Central memory CD8-positive, alpha-beta T cell (primary cell): ENCODE measurements at regions not wholly inside any gene's neighbourhood (a gene's known extent, or its start where the extent isn't known, plus 50 kb on each side); places are given as distances from the start of the nearest gene placed in this dataset.

Source experiments
- ATAC-seq: fragments of 150-1000 bp; cut with Tn5 transposase; replicated peaks from 2 replicates; pipeline ENCODE4 v1.10.0; 2022; ENCODE audit warnings: mild to moderate bottlenecking, moderate FRiP score, moderate number of reproducible peaks; ENCODE audit not compliant: poor library complexity, severe bottlenecking; ENCODE audit errors: extremely low read depth
- DNase-seq, 2 donors: peaks; one replicate each; pipeline ENCODE4 v3.0.0; 2021; ENCODE audit warnings: low spot score in 2 of 2
- H3K27ac Mint-ChIP-seq: one replicate; pipeline ENCODE4 v1.8.0; 2022; ENCODE audit warnings: low read depth, mild to moderate bottlenecking, moderate library complexity, mixed read lengths
- H3K27me3 Mint-ChIP-seq: one replicate; pipeline ENCODE4 v1.8.0; 2022; ENCODE audit warnings: mixed read lengths
- H3K36me3 Mint-ChIP-seq: one replicate; pipeline ENCODE4 v1.8.0; 2022; ENCODE audit warnings: mild to moderate bottlenecking, moderate library complexity, mixed read lengths; ENCODE audit not compliant: insufficient read depth
- H3K4me1 Mint-ChIP-seq: one replicate; pipeline ENCODE4 v1.8.0; 2022; ENCODE audit warnings: mixed read lengths
- H3K4me3 Mint-ChIP-seq: one replicate; pipeline ENCODE4 v1.8.0; 2022; ENCODE audit warnings: mild to moderate bottlenecking, moderate library complexity, mixed read lengths
- H3K9me3 Mint-ChIP-seq: one replicate; pipeline ENCODE4 v1.8.0; 2022; ENCODE audit warnings: mixed read lengths

DNA sequence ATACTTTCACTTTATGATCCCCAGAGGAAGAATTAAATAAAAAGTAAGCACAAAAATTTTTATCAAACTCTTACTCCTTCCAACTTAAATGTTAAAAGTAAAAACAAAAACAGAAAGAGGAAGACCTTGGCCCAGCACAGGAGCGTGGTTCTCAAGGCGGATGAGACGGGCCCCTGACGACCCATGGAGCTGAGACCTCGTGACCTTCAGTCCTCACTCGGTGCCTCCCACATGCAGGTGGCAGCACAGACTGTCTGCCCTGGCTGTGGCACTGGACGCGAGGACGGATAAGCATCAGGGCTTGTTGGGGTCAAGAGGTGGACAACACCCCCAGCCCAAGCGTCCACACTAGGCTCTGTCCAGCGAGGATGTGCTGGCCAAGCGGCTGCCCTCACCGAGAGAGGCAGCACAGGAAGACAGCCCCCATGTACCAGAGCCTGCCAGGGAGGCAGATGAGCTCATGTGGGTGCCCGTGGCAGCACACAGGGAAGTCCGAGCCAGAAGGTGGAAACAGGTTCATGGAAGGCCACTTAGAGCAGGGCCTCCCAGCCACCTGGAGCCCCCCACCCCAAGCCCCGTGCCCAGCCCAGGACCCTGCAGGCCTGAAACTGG is 1389.8 kb downstream of the TBC1D22A start:
- DNase-seq (no peak), ATAC-seq (no peak)
- H3K27me3 Mint-ChIP-seq = peaks cover 12% of the 10 kb centered on the region
- H3K4me1 Mint-ChIP-seq = no peaks in the 10 kb centered on the region
- no peak overlapping the region for H3K27ac Mint-ChIP-seq
- H3K36me3 Mint-ChIP-seq = no peaks in the 10 kb centered on the region
- H3K4me3 Mint-ChIP-seq = no peak overlapping the region
- no peaks in the 10 kb centered on the region for H3K9me3 Mint-ChIP-seq

GRCh38 chr22:48151641-48152040 is 1389.2 kb downstream of the TBC1D22A start:
- H3K4me3 Mint-ChIP-seq = no peak overlapping the region
- ATAC-seq (no peak), DNase-seq (no peak)
- H3K36me3 Mint-ChIP-seq = no peaks in the 10 kb centered on the region
- no peaks in the 10 kb centered on the region for H3K9me3 Mint-ChIP-seq
- no peaks in the 10 kb centered on the region for H3K4me1 Mint-ChIP-seq
- no peak overlapping the region for H3K27ac Mint-ChIP-seq
- H3K27me3 Mint-ChIP-seq = peaks cover 18% of the 10 kb centered on the region

GRCh38 chr22:48147831-48148230 is 1385.4 kb downstream of the TBC1D22A start:
- Mint-ChIP-seq H3K4me3 (no peak overlapping the region), H3K27me3 (peaks cover 52% of the 10 kb centered on the region), H3K4me1 (peaks cover 7% of the 10 kb centered on the region), H3K27ac (no peak overlapping the region), H3K36me3 (no peaks in the 10 kb centered on the region), H3K9me3 (no peaks in the 10 kb centered on the region)
- DNase-seq = no peak
- ATAC-seq = no peak

GRCh38 chr22:48147404-48147803 is 1385.0 kb downstream of the TBC1D22A start:
- Mint-ChIP-seq H3K4me1 (peaks cover 7% of the 10 kb centered on the region), H3K36me3 (no peaks in the 10 kb centered on the region), H3K9me3 (no peaks in the 10 kb centered on the region), H3K4me3 (no peak overlapping the region), H3K27me3 (peaks cover 49% of the 10 kb centered on the region), H3K27ac (peak overlapping the region; percentile 17)
- ATAC-seq (no peak), DNase-seq (no peak)

- no peaks in the 10 kb centered on the region for H3K36me3 Mint-ChIP-seq
- DNase-seq (no peak), ATAC-seq (no peak)
- peaks cover 47% of the 10 kb centered on the region for H3K27me3 Mint-ChIP-seq
- peaks cover 7% of the 10 kb centered on the region for H3K4me1 Mint-ChIP-seq
- H3K27ac Mint-ChIP-seq = no peak overlapping the region
- no peaks in the 10 kb centered on the region for H3K9me3 Mint-ChIP-seq
- H3K4me3 Mint-ChIP-seq = no peak overlapping the region
Measured at GRCh38 chr22:48146426-48146825, 1384.0 kb downstream of the TBC1D22A start.

GRCh38 chr22:48145738-48146137 is 1383.3 kb downstream of the TBC1D22A start:
- Mint-ChIP-seq H3K36me3 (no peaks in the 10 kb centered on the region), H3K27me3 (peaks cover 47% of the 10 kb centered on the region), H3K27ac (no peak overlapping the region), H3K4me1 (peaks cover 7% of the 10 kb centered on the region), H3K4me3 (no peak overlapping the region), H3K9me3 (no peaks in the 10 kb centered on the region)
- DNase-seq (no peak), ATAC-seq (no peak)

DNA sequence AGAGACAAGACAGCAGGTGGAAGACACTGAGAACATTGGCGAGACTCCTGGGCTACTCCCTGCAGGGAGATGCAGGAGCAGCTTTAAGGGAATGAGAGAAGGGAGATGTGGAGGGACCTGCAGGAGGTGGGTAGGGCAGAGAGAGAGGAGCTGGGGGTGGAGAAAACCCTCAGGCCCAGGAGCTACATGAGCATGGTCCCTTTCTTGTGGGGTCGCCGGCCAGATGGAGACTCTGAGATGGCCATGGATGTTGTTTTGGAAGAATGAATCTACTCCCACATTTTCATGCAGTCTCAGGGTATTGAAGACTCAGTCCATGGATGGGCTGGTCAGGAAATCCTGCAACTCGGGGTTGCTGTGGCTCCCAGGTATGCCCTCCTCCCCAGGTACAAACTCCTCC is 1381.9 kb downstream of the TBC1D22A start:
- no peaks in the 10 kb centered on the region for H3K9me3 Mint-ChIP-seq
- no peak for ATAC-seq
- DNase-seq = no peak
- peaks cover 10% of the 10 kb centered on the region for H3K4me1 Mint-ChIP-seq
- no peak overlapping the region for H3K27ac Mint-ChIP-seq
- no peak overlapping the region for H3K4me3 Mint-ChIP-seq
- H3K36me3 Mint-ChIP-seq = no peaks in the 10 kb centered on the region
- peaks cover 47% of the 10 kb centered on the region for H3K27me3 Mint-ChIP-seq

DNA sequence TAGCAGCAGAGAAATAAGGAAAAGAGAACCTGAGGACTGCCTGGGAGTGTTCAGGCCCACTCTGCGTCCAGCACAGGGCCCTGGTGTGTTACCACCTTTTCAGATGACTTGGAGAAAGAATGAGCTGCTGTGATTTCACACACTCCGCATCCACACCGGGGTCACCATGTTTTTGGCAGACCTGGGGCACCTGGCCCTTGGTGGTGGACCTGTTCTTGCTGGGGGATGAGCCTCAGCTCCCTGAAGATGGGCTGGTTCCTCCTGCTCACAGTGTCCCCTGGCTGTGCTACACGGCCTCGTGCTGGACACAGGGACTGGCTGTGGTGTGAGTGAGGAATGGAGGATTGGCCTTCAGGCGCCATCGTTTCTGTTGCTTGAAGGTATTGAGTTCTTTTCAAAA is 1381.4 kb downstream of the TBC1D22A start:
- Mint-ChIP-seq H3K4me1 (peaks cover 15% of the 10 kb centered on the region), H3K27ac (no peak overlapping the region), H3K9me3 (no peaks in the 10 kb centered on the region), H3K4me3 (no peak overlapping the region), H3K27me3 (peaks cover 47% of the 10 kb centered on the region), H3K36me3 (no peaks in the 10 kb centered on the region)
- no peak for DNase-seq
- no peak for ATAC-seq

- DNase-seq (no peak), ATAC-seq (no peak)
- peaks cover 46% of the 10 kb centered on the region for H3K27me3 Mint-ChIP-seq
- no peak overlapping the region for H3K4me3 Mint-ChIP-seq
- H3K4me1 Mint-ChIP-seq = peaks cover 23% of the 10 kb centered on the region
- no peak overlapping the region for H3K27ac Mint-ChIP-seq
- H3K9me3 Mint-ChIP-seq = no peaks in the 10 kb centered on the region
- no peaks in the 10 kb centered on the region for H3K36me3 Mint-ChIP-seq
Measured at GRCh38 chr22:48142388-48142787, 1379.9 kb downstream of the TBC1D22A start.

- no peaks in the 10 kb centered on the region for H3K9me3 Mint-ChIP-seq
- no peak overlapping the region for H3K27ac Mint-ChIP-seq
- no peak for DNase-seq
- peaks cover 23% of the 10 kb centered on the region for H3K4me1 Mint-ChIP-seq
- H3K27me3 Mint-ChIP-seq = peaks cover 36% of the 10 kb centered on the region
- H3K4me3 Mint-ChIP-seq = no peak overlapping the region
- ATAC-seq = no peak
- no peaks in the 10 kb centered on the region for H3K36me3 Mint-ChIP-seq
Measured at GRCh38 chr22:48141301-48141700, 1378.9 kb downstream of the TBC1D22A start.

- ATAC-seq = no peak
- no peak for DNase-seq
- Mint-ChIP-seq H3K9me3 (no peaks in the 10 kb centered on the region), H3K27ac (no peak overlapping the region), H3K36me3 (no peaks in the 10 kb centered on the region), H3K4me1 (peaks cover 18% of the 10 kb centered on the region), H3K4me3 (no peak overlapping the region), H3K27me3 (peaks cover 27% of the 10 kb centered on the region)
Measured at GRCh38 chr22:48140261-48140813, 1377.9 kb downstream of the TBC1D22A start.

DNA sequence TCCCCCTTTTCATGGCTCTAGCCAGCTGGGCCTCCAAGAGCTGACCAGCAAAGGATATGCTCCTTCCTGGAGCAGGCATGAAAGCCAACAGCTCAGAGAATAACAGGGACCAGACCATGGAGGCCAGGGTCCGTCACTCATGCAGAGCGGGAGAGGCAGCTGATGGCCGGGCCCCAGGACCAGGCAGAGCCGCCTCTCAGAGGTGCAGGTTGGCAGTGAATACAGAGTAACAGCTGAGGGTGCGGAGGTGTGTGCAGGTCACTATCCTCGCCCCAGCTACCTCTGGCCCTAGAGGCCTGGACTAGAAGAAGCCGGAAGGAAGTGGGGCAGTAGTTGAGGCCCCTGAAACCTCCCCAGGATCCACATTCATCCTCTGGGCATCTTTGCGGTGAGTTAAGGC is 1377.3 kb downstream of the TBC1D22A start:
- no peaks in the 10 kb centered on the region for H3K9me3 Mint-ChIP-seq
- H3K4me1 Mint-ChIP-seq = peaks cover 18% of the 10 kb centered on the region
- DNase-seq = no peak
- H3K27me3 Mint-ChIP-seq = peaks cover 21% of the 10 kb centered on the region
- no peaks in the 10 kb centered on the region for H3K36me3 Mint-ChIP-seq
- no peak overlapping the region for H3K27ac Mint-ChIP-seq
- no peak for ATAC-seq
- no peak overlapping the region for H3K4me3 Mint-ChIP-seq

DNA sequence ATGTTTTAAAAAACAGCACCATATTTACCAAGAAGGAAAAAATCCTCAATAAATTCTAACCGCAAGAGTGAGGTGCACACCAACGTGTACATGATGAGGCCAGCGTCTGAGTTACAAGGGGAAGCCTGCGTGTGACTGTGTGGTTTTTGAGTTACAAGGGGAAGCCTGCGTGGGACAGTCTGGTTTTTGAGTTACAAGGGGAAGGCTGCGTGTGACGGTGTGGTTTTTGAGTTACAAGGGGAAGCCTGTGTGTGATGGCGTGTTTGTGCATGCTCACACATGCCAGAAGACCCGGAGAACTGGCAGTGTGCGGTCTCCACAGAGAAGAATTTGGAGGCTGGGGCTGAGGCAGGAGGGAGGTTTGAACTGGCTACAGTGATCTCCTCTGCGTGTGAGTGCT is 1376.4 kb downstream of the TBC1D22A start:
- no peak overlapping the region for H3K27ac Mint-ChIP-seq
- peaks cover 18% of the 10 kb centered on the region for H3K4me1 Mint-ChIP-seq
- H3K27me3 Mint-ChIP-seq = peaks cover 12% of the 10 kb centered on the region
- H3K9me3 Mint-ChIP-seq = no peaks in the 10 kb centered on the region
- ATAC-seq (no peak), DNase-seq (no peak)
- H3K36me3 Mint-ChIP-seq = no peaks in the 10 kb centered on the region
- no peak overlapping the region for H3K4me3 Mint-ChIP-seq
